Kidney (tissue), 13 donors: ENCODE measurements at regions not wholly inside any gene's neighbourhood (a gene's known extent, or its start where the extent isn't known, plus 50 kb on each side); places are given as distances from the start of the nearest gene placed in this dataset.

Source experiments
- DNase-seq, 5 donors: peaks; one replicate each; pipeline ENCODE4 v3.0.0-alpha.2; 2013 to 2020
- FAIRE-seq: peaks from 2 replicates; lab custom pipeline; 2012; peaks lifted over from hg19 to GRCh38; lab: Jason Lieb, UNC
- H3K27ac ChIP-seq, 2 donors: one replicate each; pipeline ENCODE4 v1.7.0; 2013; ENCODE audit warnings: low read depth in 2 of 2, low read length in 2 of 2, inconsistent platforms in 1 of 2
- H3K27me3 ChIP-seq: one replicate; pipeline ENCODE4 v1.7.1; 2013; ENCODE audit warnings: low read length, inconsistent platforms; ENCODE audit not compliant: control insufficient read depth, insufficient read depth
- H3K36me3 ChIP-seq, 3 donors: one replicate each; pipeline versions ENCODE4 v1.7.0 to v1.7.1; 2013; ENCODE audit warnings: low read length in 3 of 3, control low read depth in 1 of 3, inconsistent platforms in 1 of 3; ENCODE audit not compliant: insufficient read depth in 3 of 3, control insufficient read depth in 2 of 3
- H3K4me1 ChIP-seq, 3 donors: one replicate each; pipeline versions ENCODE4 v1.7.0 to v1.7.1; 2013; ENCODE audit warnings: low read length in 3 of 3, inconsistent platforms in 1 of 3, low read depth in 1 of 3; ENCODE audit not compliant: control insufficient read depth in 2 of 3, insufficient read depth in 2 of 3
- H3K4me3 ChIP-seq, 3 donors: one replicate each; pipeline versions ENCODE4 v1.7.0 to v1.8.1; 2013; ENCODE audit warnings: low read length in 3 of 3, control low read depth in 1 of 3, inconsistent platforms in 1 of 3
- H3K9ac ChIP-seq, 3 donors: one replicate each; pipeline versions ENCODE4 v1.7.0 to v1.7.1; 2013; ENCODE audit warnings: low read length in 3 of 3, control low read depth in 1 of 3, inconsistent platforms in 1 of 3
- H3K9me3 ChIP-seq, 3 donors: one replicate each; pipeline versions ENCODE4 v1.7.0 to v1.7.1; 2013; ENCODE audit warnings: low read length in 3 of 3, control low read depth in 1 of 3, inconsistent platforms in 1 of 3; ENCODE audit not compliant: control insufficient read depth in 2 of 3, insufficient read depth in 1 of 3
- CTCF ChIP-seq: IDR thresholded peaks from 3 replicates; pipeline ENCODE4 v1.5.1; 2012; ENCODE audit warnings: mild to moderate bottlenecking, moderate library complexity, borderline replicate concordance; ENCODE audit not compliant: insufficient read depth; ENCODE audit errors: extremely low read depth
- intact Hi-C: fragments of 100-400 bp; cut with DNase I; formaldehyde crosslinking; loops from one replicate; pipeline ENCODE4 v1.11.1; 2022
- donor health status: control.
- donor health status: control.
- donor health status: control.
- donor health status: control.
- donor health status: control.
- donor health status: DM: yes; HTN: yes; CAD: no.
- donor health status: Normal renal cell carcinoma (clear cell type).

- no peak for FAIRE-seq
- intact Hi-C loops: no loop called here
- no peak for TF ChIP-seq CTCF
Measured at GRCh38 chr11:36948460-36949127, 350.6 kb upstream of the RAG2 start.

GRCh38 chr11:36945384-36945783 lies 347.3 kb upstream of the RAG2 start:
- Histone ChIP-seq H3K27ac (no peak overlapping the region), H3K9ac (no peak overlapping the region), H3K36me3 (no peaks in the 10 kb centered on the region), H3K4me1 (no peaks in the 10 kb centered on the region), H3K27me3 (no peaks in the 10 kb centered on the region), H3K4me3 (no peak overlapping the region), H3K9me3 (no peaks in the 10 kb centered on the region)
- TF ChIP-seq CTCF: no peak
- DNase-seq (no peak), FAIRE-seq (no peak)
- intact Hi-C loops: no loop called here

More at GRCh38 chr11:36948460-36949127, 350.6 kb upstream of the RAG2 start:
- Histone ChIP-seq H3K4me1 (no peaks in the 10 kb centered on the region), H3K27ac (no peak overlapping the region), H3K36me3 (no peaks in the 10 kb centered on the region), H3K27me3 (no peaks in the 10 kb centered on the region), H3K9me3 (no peaks in the 10 kb centered on the region), H3K9ac (no peak overlapping the region), H3K4me3 (no peak overlapping the region)
- peak in 1 of 5 donors; percentile 29 for DNase-seq

- no peak overlapping the region for H3K27ac ChIP-seq
- TF ChIP-seq CTCF: no peak
- H3K9ac ChIP-seq: no peak overlapping the region
- no peak for FAIRE-seq
- no peaks in the 10 kb centered on the region for H3K27me3 ChIP-seq
- H3K4me1 ChIP-seq: no peaks in the 10 kb centered on the region
- intact Hi-C loops: no loop called here
- no peak overlapping the region for H3K4me3 ChIP-seq
- H3K36me3 ChIP-seq: no peaks in the 10 kb centered on the region
- H3K9me3 ChIP-seq: no peaks in the 10 kb centered on the region
- no peak for DNase-seq
Measured at GRCh38 chr11:36933481-36933880, 335.4 kb upstream of the RAG2 start.

GRCh38 chr11:36931139-36931538 lies 333.1 kb upstream of the RAG2 start:
- no peak overlapping the region for H3K4me3 ChIP-seq
- intact Hi-C loops: no loop called here
- no peaks in the 10 kb centered on the region for H3K9me3 ChIP-seq
- FAIRE-seq (no peak), DNase-seq (no peak)
- TF ChIP-seq CTCF: no peak
- no peak overlapping the region for H3K27ac ChIP-seq
- H3K36me3 ChIP-seq: no peaks in the 10 kb centered on the region
- no peaks in the 10 kb centered on the region for H3K27me3 ChIP-seq
- H3K4me1 ChIP-seq: no peaks in the 10 kb centered on the region
- no peak overlapping the region for H3K9ac ChIP-seq
